ENCODE measurements at regions not wholly inside any gene's neighbourhood (a gene's known extent, or its start where the extent isn't known, plus 50 kb on each side); places are given as distances from the start of the nearest gene placed in this dataset.

DNA sequence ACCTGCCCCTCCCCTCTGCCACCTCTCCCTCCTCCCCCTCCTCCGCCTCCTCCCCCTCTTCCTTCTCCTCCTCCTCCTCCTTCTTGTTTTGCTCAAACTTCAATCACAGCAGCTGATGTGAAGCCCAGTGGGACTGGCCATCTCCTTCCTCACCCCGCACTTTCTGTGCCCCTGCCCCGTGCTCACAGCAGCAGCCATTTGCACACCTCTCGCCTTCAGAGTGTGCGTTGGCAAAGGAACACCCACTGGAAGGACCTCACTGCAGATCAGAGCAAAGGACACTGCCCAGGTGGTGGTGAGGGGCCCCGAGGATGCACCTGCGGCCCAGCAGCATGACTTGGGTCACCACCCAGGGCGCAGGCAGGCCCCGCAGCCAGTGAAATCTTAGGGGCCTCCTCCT, 98.8 kb downstream of the SOX1 start:
- H3K27ac ChIP-seq = no peak overlapping the region
- intact Hi-C loops (cut with DNase I) = no loop called here
- H3K27me3 ChIP-seq = no peaks in the 10 kb centered on the region
- DNase-seq (ENCODE audit: extremely low spot score in 2 of 2) = no peak
- no peaks in the 10 kb centered on the region for H3K9me3 ChIP-seq
- H3K4me3 ChIP-seq = no peak overlapping the region
- H3K4me1 ChIP-seq = no peaks in the 10 kb centered on the region
- no peaks in the 10 kb centered on the region for H3K36me3 ChIP-seq
- no peak for TF ChIP-seq CTCF (IDR thresholded peaks at IDR 0.05)
- no peak for TF ChIP-seq POLR2A (IDR thresholded peaks at IDR 0.05)

DNA sequence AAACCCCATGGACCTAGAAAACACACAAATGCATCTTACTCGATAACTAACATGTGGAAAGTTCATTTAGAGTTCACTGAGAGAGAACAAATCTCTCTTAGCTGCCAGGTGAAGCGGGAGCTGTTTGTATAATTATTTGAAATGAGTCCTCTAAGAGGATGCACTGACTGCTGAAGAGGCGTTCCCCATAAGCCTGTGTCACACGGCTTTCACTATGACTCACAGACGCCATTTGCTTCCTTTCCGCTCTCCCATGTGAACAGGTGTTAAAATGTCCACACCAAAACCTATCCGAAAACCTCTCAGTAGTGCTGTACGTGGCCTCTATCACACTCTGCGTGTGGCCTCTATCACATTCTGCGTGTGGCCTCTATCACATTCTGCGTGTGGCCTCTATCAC, 101.8 kb downstream of the SOX1 start:
- no peak overlapping the region for H3K4me3 ChIP-seq
- no peaks in the 10 kb centered on the region for H3K9me3 ChIP-seq
- intact Hi-C loops (cut with DNase I) = no loop called here
- no peaks in the 10 kb centered on the region for H3K4me1 ChIP-seq
- DNase-seq (ENCODE audit: extremely low spot score in 2 of 2) = no peak
- H3K27ac ChIP-seq = no peak overlapping the region
- H3K27me3 ChIP-seq = no peaks in the 10 kb centered on the region
- no peaks in the 10 kb centered on the region for H3K36me3 ChIP-seq
- TF ChIP-seq POLR2A (IDR thresholded peaks at IDR 0.05) = no peak
- TF ChIP-seq CTCF (IDR thresholded peaks at IDR 0.05) = no peak
- TF ChIP-seq POLR2AphosphoS5 (IDR thresholded peaks at IDR 0.05; ENCODE audit: insufficient read depth in 1 of 2, low read depth in 1 of 2) = no peak

DNA sequence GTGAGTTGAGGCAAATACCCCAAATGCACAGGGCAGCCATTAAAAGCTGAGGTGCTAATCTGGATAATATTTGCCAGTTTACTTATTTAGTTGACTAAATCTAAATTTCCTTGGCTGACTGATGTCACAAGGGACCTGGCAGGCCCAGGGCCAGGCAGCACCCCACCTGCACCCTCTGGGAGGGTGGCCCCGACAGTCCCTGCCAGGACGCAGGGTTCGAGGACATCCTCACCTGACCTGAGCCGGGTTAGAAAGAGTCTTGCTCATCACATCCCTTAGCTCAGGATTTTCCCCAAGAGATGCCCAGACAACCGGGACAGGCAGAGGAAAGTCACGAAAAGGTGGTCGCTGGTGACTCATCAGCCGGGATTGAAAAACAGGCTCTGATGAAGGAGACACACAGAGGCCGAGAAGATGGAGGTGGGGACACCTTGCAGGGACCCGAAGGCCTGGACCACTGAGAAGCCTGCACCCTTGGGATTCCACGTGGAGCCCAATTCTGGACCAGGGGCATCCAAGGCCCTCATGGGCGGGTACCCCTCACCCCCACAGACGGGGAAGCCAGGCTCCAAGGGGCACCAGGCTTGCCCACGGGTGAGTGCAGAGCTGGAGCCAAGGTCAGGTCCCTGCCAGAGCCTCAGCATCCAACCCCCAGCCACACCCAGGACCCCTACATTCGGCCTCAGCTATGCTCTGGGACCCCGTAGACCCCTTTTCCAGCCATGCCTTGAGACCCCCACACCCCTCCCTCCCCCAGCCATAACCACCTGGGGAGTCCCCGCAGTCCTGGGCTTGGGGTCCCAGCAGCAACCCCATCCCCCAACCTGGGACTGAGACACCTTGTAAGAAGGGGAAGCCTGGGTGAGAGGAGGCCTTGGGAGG, 103.2 kb downstream of the SOX1 start:
- intact Hi-C loops (cut with DNase I) = no loop called here
- no peak for DNase-seq (ENCODE audit: extremely low spot score in 2 of 2)
- H3K27me3 ChIP-seq = no peaks in the 10 kb centered on the region

DNA sequence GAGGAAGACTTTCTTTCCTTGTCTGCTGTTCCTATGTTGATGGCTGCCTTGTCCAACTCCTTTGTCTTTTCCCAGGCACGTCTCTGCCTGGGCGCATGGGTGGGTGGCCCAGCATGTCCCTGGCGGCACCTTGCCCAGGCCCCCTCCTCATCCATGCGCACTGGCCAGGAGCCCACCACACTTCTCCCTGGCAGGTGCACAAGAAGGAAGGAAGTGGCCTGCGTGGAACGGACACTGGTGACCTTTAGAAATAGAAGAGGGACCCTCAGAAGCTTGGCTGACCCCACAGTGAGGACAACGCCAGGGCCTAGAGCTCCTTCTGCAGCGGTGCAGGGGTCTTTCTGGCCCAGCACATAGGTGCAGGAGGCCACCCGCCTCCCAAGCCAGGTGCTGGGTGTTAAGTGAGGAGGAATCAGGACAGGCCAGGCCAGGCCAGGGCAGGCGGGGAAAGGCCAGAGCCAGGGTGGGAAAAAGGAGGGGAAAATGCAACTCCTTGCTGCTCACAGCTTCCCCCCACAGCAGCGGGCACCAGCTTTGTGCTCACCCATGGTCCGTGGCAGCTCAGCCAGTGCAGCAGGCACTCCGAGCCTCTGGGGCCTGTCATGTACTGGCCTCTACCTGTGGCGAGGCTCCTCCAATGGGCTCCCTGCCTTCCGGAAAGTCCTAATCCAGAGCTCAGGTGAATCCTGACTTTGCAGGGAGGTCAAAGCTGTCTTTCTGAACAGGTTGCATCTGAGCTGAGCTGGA, 104.0 kb downstream of the SOX1 start:
- Histone ChIP-seq H3K27ac (no peak overlapping the region), H3K27me3 (no peaks in the 10 kb centered on the region), H3K9me3 (no peaks in the 10 kb centered on the region), H3K4me1 (no peaks in the 10 kb centered on the region), H3K4me3 (no peak overlapping the region), H3K36me3 (no peaks in the 10 kb centered on the region)
- intact Hi-C loops (cut with DNase I) = no loop called here
- no peak for DNase-seq (ENCODE audit: extremely low spot score in 2 of 2)
- no peak for TF ChIP-seq POLR2A (IDR thresholded peaks at IDR 0.05)
- no peak for TF ChIP-seq POLR2AphosphoS5 (IDR thresholded peaks at IDR 0.05; ENCODE audit: insufficient read depth in 1 of 2, low read depth in 1 of 2)
- no peak for TF ChIP-seq CTCF (IDR thresholded peaks at IDR 0.05)

More for the DNA sequence above, 103.2 kb downstream of the SOX1 start:
- H3K4me1 ChIP-seq = no peaks in the 10 kb centered on the region
- no peak overlapping the region for H3K27ac ChIP-seq
- H3K4me3 ChIP-seq = no peak overlapping the region
- TF ChIP-seq POLR2AphosphoS5 (IDR thresholded peaks at IDR 0.05; ENCODE audit: insufficient read depth in 1 of 2, low read depth in 1 of 2) (no peak), CTCF (IDR thresholded peaks at IDR 0.05) (no peak), POLR2A (IDR thresholded peaks at IDR 0.05) (no peak)
- no peaks in the 10 kb centered on the region for H3K9me3 ChIP-seq
- H3K36me3 ChIP-seq = no peaks in the 10 kb centered on the region

DNA sequence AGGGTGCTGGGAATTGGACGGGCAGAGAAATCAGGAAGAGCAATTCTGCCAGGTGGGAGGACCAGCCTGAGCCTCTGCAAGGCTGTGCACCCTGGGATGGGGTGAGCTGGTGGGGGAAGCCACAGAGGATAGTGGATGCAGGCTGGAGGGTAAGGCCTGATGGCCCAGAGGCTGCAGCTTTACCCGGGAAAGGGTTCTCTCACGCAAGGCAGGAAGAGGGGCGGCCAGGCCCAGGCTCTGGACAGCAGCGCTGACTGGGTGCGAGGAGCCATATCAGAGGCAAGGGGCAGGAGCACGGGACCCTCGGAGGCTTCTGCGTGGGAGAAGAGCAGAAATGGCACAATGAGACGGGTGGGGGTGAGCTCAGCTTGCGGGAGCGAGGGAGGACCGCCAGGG, 104.6 kb downstream of the SOX1 start:
- TF ChIP-seq POLR2AphosphoS5 (IDR thresholded peaks at IDR 0.05; ENCODE audit: insufficient read depth in 1 of 2, low read depth in 1 of 2) (no peak), CTCF (IDR thresholded peaks at IDR 0.05) (no peak), POLR2A (IDR thresholded peaks at IDR 0.05) (no peak)
- DNase-seq (ENCODE audit: extremely low spot score in 2 of 2) = no peak
- H3K36me3 ChIP-seq = no peaks in the 10 kb centered on the region
- intact Hi-C loops (cut with DNase I) = no loop called here
- no peak overlapping the region for H3K4me3 ChIP-seq
- H3K27me3 ChIP-seq = no peaks in the 10 kb centered on the region
- H3K4me1 ChIP-seq = no peaks in the 10 kb centered on the region
- no peaks in the 10 kb centered on the region for H3K9me3 ChIP-seq
- H3K27ac ChIP-seq = no peak overlapping the region
